Liver (tissue), 3 donors: ENCODE measurements at regions not wholly inside any gene's neighbourhood (a gene's known extent, or its start where the extent isn't known, plus 50 kb on each side); places are given as distances from the start of the nearest gene placed in this dataset.

Experiments used
- CTCF ChIP-seq: fragments of 150-350 bp; IDR thresholded peaks from 2 replicates; pipeline ENCODE4 v1.5.1; 2017; ENCODE audit warnings: improper control_type of control experiment, low read depth, low read length; ENCODE audit not compliant: missing input control
- EGR1 ChIP-seq, 2 donors: IDR thresholded peaks; 2 replicates each; pipeline ENCODE4 v1.6.1; 2016 to 2018; ENCODE audit warnings: antibody characterized with exemption in 2 of 2, low read depth in 2 of 2
- JUND ChIP-seq, 2 donors: IDR thresholded peaks; 2 replicates each; pipeline ENCODE4 v1.6.1; 2016; ENCODE audit warnings: antibody characterized with exemption in 2 of 2
- RAD21 ChIP-seq, 2 donors: IDR thresholded peaks; 2 replicates each; pipeline ENCODE4 v1.6.1; 2016; ENCODE audit warnings: antibody characterized with exemption in 2 of 2, mild to moderate bottlenecking in 2 of 2
- REST ChIP-seq: IDR thresholded peaks from 2 replicates; pipeline ENCODE4 v1.6.1; 2016; ENCODE audit warnings: antibody characterized with exemption, mild to moderate bottlenecking
- TAF1 ChIP-seq: conservative IDR thresholded peaks from 2 replicates; pipeline ENCODE4 v1.6.1; 2016; ENCODE audit warnings: antibody characterized with exemption, mild to moderate bottlenecking
- YY1 ChIP-seq: IDR thresholded peaks from 2 replicates; pipeline ENCODE4 v1.6.1; 2016; ENCODE audit warnings: antibody characterized with exemption, mild to moderate bottlenecking
- TF ChIP-seq, protein P1 (sequence below): IDR thresholded peaks from 2 replicates; pipeline ENCODE4 v1.6.1; 2016; ENCODE audit warnings: antibody characterized with exemption
- donor health status: healthy.
- donor health status: healthy.

GRCh38 chr17:59456923-59457615 is 108.3 kb upstream of the DHX40 start:
- TF ChIP-seq CTCF (no peak), YY1 (no peak), EGR1 (IDR thresholded peaks at IDR 0.05; ENCODE audit: low read depth in 2 of 2) (no peak), RAD21 (IDR thresholded peaks at IDR 0.05) (no peak), TAF1 (no peak), JUND (IDR thresholded peaks at IDR 0.05) (no peak), REST (no peak)
- TF ChIP-seq, protein P1, sequence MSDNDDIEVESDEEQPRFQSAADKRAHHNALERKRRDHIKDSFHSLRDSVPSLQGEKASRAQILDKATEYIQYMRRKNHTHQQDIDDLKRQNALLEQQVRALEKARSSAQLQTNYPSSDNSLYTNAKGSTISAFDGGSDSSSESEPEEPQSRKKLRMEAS, result no peak
